ENCODE measurements at regions not wholly inside any gene's neighbourhood (a gene's known extent, or its start where the extent isn't known, plus 50 kb on each side); places are given as distances from the start of the nearest gene placed in this dataset.

GRCh38 chr3:59267021-59267420, 217.2 kb upstream of the CFAP20DC start:
- no peak for TF ChIP-seq CTCF (IDR thresholded peaks at IDR 0.05)
- TF ChIP-seq POLR2AphosphoS5 (IDR thresholded peaks at IDR 0.05; ENCODE audit: insufficient read depth in 1 of 2, low read depth in 1 of 2) = no peak
- TF ChIP-seq POLR2A (IDR thresholded peaks at IDR 0.05) = no peak

Data from vagina (tissue), 2 donors.